DOHH2 (cell line): ENCODE measurements at regions not wholly inside any gene's neighbourhood (a gene's known extent, or its start where the extent isn't known, plus 50 kb on each side); places are given as distances from the start of the nearest gene placed in this dataset.
"Not testable (repeated sequence)": the region's sequence is repeated elsewhere in the genome, so short reads cannot be mapped to it uniquely, and the experiment has no call there.

ENCODE experiments used
- EZH2phosphoT487 ChIP-seq: fragments of 200-600 bp; sonication (generic); IDR thresholded peaks from 2 replicates; pipeline ENCODE4 v1.6.1; 2017; ENCODE audit warnings: borderline replicate concordance, mild to moderate bottlenecking, antibody characterized with exemption, low read length, moderate library complexity, mixed read lengths
- TF ChIP-seq, protein P1 (sequence below): fragments of 200-600 bp; sonication (generic); IDR thresholded peaks from one replicate; pipeline ENCODE4 v1.5.1; 2014; ENCODE audit warnings: antibody characterized with exemption, mild to moderate bottlenecking, low read depth, low read length; ENCODE audit not compliant: poor library complexity, severe bottlenecking

DNA sequence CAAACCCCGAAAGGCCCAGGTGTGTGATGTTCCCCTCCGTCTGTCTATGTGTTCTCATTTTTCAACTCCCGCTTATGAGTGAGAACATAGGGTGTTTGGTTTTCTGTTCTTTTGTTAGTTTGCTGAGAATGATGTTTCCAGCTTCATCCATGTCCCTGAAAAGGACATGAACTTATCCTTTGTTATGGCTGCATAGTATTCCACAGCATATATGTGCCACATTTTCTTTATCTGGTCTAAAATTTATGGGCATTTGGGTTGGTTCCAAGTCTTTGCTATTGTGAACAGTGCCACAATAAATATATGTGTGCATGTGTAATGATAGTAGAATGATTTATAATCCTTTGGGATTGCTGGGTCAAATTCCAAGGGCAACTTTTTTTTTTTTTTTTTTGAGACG lies 519.1 kb downstream of the NTRK3 start:
- TF ChIP-seq, protein P1, sequence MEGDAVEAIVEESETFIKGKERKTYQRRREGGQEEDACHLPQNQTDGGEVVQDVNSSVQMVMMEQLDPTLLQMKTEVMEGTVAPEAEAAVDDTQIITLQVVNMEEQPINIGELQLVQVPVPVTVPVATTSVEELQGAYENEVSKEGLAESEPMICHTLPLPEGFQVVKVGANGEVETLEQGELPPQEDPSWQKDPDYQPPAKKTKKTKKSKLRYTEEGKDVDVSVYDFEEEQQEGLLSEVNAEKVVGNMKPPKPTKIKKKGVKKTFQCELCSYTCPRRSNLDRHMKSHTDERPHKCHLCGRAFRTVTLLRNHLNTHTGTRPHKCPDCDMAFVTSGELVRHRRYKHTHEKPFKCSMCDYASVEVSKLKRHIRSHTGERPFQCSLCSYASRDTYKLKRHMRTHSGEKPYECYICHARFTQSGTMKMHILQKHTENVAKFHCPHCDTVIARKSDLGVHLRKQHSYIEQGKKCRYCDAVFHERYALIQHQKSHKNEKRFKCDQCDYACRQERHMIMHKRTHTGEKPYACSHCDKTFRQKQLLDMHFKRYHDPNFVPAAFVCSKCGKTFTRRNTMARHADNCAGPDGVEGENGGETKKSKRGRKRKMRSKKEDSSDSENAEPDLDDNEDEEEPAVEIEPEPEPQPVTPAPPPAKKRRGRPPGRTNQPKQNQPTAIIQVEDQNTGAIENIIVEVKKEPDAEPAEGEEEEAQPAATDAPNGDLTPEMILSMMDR, result not testable (repeated sequence)
- not testable (repeated sequence) for TF ChIP-seq EZH2phosphoT487
